ENCODE measurements at regions not wholly inside any gene's neighbourhood (a gene's known extent, or its start where the extent isn't known, plus 50 kb on each side); places are given as distances from the start of the nearest gene placed in this dataset.
"Not testable (repeated sequence)": the region's sequence is repeated elsewhere in the genome, so short reads cannot be mapped to it uniquely, and the experiment has no call there.

DNA sequence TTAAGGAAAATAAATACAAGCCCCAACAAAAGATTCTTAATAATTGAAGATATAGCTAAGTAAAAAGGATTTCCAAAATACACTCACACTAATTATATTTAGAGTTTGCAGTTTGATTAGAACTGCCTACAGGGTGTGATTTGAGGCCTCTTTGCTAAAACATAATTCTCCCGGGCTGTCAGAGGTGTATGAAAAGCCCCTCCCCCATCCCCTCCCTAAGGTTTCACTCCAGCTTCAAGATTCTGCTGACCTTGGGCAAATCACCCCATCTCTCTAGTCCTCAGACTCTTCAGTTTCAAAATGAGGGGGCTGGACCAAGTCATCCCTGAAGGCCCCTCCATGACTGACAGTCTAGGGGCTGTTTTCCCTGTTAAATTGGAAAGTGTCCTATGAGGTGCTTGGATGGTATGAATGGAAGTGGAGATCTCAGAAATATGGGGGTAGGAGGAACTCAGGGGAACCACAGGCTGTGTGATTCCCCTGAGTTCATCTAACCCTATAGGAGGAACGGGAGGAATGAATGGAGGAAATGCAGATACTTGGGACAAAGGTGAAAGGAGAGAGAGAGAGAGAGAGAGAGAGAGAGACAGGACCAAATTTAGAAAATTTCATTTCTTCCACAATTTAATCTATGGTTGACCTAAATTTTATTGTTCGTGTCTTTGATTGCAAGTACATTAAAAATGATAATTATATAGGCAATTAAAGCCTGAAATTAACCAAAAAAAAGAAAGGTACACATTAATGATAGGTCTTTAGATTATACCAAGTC is 107.5 kb downstream of the SPP2 start:
- H3K9me3 ChIP-seq (replicated peaks) = peaks cover 3% of the 10 kb centered on the region
- peaks cover 32% of the 10 kb centered on the region for H3K27me3 ChIP-seq (ENCODE audit: low read depth)
- H3K27ac ChIP-seq (replicated peaks) = no peak overlapping the region
- no peak for DNase-seq
- intact Hi-C loops (cut with micrococcal nuclease) = no loop called here
- no peaks in the 10 kb centered on the region for H3K4me1 ChIP-seq
- no peaks in the 10 kb centered on the region for H3K36me3 ChIP-seq
- H3K4me3 ChIP-seq = no peak overlapping the region
- TF ChIP-seq, protein P1, sequence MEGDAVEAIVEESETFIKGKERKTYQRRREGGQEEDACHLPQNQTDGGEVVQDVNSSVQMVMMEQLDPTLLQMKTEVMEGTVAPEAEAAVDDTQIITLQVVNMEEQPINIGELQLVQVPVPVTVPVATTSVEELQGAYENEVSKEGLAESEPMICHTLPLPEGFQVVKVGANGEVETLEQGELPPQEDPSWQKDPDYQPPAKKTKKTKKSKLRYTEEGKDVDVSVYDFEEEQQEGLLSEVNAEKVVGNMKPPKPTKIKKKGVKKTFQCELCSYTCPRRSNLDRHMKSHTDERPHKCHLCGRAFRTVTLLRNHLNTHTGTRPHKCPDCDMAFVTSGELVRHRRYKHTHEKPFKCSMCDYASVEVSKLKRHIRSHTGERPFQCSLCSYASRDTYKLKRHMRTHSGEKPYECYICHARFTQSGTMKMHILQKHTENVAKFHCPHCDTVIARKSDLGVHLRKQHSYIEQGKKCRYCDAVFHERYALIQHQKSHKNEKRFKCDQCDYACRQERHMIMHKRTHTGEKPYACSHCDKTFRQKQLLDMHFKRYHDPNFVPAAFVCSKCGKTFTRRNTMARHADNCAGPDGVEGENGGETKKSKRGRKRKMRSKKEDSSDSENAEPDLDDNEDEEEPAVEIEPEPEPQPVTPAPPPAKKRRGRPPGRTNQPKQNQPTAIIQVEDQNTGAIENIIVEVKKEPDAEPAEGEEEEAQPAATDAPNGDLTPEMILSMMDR (IDR thresholded peaks at IDR 0.05; ENCODE audit: borderline replicate concordance) = no peak

DNA sequence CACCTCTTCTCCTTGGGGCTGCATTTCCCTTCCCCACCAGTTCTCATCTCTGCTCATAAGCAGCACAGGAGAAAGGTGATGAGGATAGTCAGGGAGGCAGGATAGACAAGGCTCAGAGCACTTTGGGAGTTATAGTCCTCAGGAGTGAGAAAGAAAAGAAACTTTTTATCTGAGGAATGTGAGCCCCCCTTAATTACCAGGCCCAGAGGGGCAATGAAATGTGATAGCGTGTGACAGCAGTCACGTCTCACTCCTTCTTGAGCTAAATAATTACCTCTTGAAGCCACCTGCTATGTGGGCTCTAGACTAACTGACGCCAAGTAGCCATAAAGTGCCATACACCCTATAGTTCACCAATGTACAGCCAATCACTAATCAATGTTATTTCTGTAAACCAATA is 105.8 kb downstream of the SPP2 start:
- Histone ChIP-seq H3K36me3 (no peaks in the 10 kb centered on the region), H3K4me3 (no peak overlapping the region), H3K9me3 (replicated peaks) (peaks cover 7% of the 10 kb centered on the region), H3K27ac (replicated peaks) (no peak overlapping the region), H3K4me1 (no peaks in the 10 kb centered on the region), H3K27me3 (ENCODE audit: low read depth) (peaks cover 32% of the 10 kb centered on the region)
- intact Hi-C loops (cut with micrococcal nuclease) = no loop called here
- TF ChIP-seq, protein P1 (IDR thresholded peaks at IDR 0.05; ENCODE audit: borderline replicate concordance) = no peak
- no peak for DNase-seq

DNA sequence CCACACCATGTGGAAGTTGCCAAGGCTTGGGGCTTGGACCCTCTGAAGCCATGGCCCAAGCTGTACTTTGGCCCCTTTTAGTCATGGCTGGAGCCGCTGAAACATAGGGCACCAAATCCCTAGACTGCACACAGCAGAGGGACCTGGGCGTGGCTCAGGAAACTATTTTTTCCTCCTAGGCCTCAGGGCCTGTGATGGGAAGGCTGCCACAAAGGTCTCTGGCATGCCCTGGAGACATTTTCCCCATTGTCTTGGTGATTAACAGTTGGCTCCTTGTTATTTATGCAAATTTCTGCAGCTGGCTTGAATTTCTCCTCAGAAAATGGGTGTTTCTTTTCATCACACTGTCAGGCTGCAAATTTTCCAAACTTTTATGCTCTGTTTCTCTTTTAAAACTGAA is 102.3 kb downstream of the SPP2 start:
- H3K4me3 ChIP-seq; intact Hi-C loops (cut with micrococcal nuclease); H3K36me3 ChIP-seq; H3K27ac ChIP-seq (replicated peaks); H3K4me1 ChIP-seq; DNase-seq: not testable (repeated sequence)
- H3K27me3 ChIP-seq (ENCODE audit: low read depth) = peaks cover 28% of the 10 kb centered on the region
- H3K9me3 ChIP-seq (replicated peaks) = peaks cover 12% of the 10 kb centered on the region

DNA sequence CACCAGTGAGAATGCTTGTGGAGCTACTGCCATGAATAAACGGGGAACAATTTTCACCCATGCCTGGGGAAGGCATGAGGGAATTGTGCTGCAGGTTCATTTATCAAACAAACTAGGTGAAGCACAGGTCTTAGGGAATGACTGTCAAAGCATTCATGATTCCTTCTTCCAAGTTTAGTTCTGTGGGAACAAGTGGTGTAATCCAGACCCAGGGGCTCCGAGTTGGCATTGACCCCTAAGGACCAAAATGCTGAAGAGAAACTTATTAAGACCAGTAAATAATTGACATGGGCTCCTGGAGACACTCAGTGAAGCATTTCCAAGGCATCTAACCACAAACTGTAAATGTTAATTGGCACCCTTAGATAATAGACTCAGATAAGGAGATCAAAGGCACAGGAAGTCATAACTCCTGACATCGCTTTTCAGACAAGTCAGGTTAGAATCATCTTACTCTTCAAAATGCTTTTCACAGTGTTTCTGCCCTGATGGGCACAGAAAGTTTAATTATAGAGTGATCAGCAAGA is 96.9 kb downstream of the SPP2 start:
- intact Hi-C loops (cut with micrococcal nuclease) = no loop called here
- no peaks in the 10 kb centered on the region for H3K36me3 ChIP-seq
- H3K27ac ChIP-seq (replicated peaks) = no peak overlapping the region

DNA sequence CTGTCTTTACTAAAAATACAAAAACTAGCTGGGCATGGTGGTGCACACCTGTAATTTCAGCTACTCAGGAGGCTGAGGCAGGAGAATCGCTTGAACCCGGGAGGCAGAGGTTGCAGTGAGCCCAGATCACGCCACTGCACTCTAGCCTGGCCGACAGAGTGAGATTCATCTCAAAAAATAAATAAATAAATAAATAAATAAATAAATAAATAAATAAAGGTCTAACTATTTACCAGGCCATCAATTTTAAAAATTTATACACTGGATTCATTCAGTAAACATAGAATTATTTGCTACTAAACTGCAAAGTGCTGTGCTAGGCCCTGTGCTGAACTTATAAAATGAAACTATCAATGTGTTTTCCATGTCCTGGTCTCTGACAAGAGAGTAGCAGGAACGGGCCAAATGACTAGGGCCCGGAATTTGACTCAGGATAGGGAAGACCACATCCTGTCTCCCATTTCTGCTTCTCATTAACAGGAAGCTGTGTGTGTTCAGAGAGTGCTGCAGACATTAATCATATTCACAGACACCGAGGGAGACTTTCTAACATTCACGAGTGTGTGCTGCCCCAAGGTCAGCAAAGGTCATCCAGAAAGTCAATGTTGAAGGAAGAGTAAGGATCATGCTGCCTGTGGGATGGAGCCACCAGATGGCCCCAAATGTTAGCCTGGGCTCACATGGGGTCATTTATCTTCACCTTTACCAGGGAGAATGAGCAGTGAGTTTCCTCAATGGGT is 95.8 kb downstream of the SPP2 start:
- Histone ChIP-seq H3K27me3 (ENCODE audit: low read depth) (no peaks in the 10 kb centered on the region), H3K36me3 (no peaks in the 10 kb centered on the region), H3K4me1 (peaks cover 4% of the 10 kb centered on the region), H3K9me3 (replicated peaks) (peaks cover 5% of the 10 kb centered on the region), H3K27ac (replicated peaks) (no peak overlapping the region), H3K4me3 (no peak overlapping the region)
- intact Hi-C loops (cut with micrococcal nuclease) = no loop called here
- TF ChIP-seq, protein P1 (IDR thresholded peaks at IDR 0.05; ENCODE audit: borderline replicate concordance) = no peak
- DNase-seq = no peak

More for the DNA sequence above, 96.9 kb downstream of the SPP2 start:
- Histone ChIP-seq H3K4me1 (peaks cover 4% of the 10 kb centered on the region), H3K4me3 (no peak overlapping the region), H3K9me3 (replicated peaks) (peaks cover 5% of the 10 kb centered on the region), H3K27me3 (ENCODE audit: low read depth) (no peaks in the 10 kb centered on the region)
- no peak for DNase-seq
- TF ChIP-seq, protein P1 (IDR thresholded peaks at IDR 0.05; ENCODE audit: borderline replicate concordance) = no peak

DNA sequence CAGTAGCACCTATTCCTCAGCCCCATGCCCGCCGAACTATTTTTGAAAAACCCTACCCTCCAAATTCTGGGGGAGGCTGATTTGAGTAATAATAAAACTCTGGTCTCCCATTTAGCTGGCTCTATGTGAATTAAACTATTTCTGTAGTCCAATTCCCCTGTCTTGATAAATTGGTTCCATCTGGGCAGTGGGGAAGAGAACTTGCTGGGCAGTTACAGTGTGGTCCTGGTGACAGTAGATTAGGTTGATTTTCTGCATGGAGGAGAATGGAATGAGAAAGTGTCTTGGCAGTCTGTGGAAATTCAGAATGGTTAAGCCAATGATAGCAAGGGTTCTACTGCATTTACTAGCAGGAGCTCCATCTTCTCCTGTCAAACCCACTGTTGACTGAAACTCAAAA is 95.0 kb downstream of the SPP2 start:
- no peak overlapping the region for H3K27ac ChIP-seq (replicated peaks)
- no peak for DNase-seq
- TF ChIP-seq, protein P1 (IDR thresholded peaks at IDR 0.05; ENCODE audit: borderline replicate concordance) = no peak
- H3K27me3 ChIP-seq (ENCODE audit: low read depth) = peaks cover 6% of the 10 kb centered on the region
- H3K4me3 ChIP-seq = no peak overlapping the region
- peaks cover 5% of the 10 kb centered on the region for H3K9me3 ChIP-seq (replicated peaks)
- H3K4me1 ChIP-seq = peaks cover 4% of the 10 kb centered on the region
- H3K36me3 ChIP-seq = no peaks in the 10 kb centered on the region
- intact Hi-C loops (cut with micrococcal nuclease) = no loop called here
